GM21515 (cell line): ENCODE measurements at regions not wholly inside any gene's neighbourhood (a gene's known extent, or its start where the extent isn't known, plus 50 kb on each side); places are given as distances from the start of the nearest gene placed in this dataset.
"Not testable (repeated sequence)": the region's sequence is repeated elsewhere in the genome, so short reads cannot be mapped to it uniquely, and the experiment has no call there.

ENCODE experiments used
- ATAC-seq: cut with Tn5 transposase; IDR thresholded peaks from one replicate; pipeline ENCODE4 v1.9.1; 2021; ENCODE audit not compliant: unreplicated experiment

DNA sequence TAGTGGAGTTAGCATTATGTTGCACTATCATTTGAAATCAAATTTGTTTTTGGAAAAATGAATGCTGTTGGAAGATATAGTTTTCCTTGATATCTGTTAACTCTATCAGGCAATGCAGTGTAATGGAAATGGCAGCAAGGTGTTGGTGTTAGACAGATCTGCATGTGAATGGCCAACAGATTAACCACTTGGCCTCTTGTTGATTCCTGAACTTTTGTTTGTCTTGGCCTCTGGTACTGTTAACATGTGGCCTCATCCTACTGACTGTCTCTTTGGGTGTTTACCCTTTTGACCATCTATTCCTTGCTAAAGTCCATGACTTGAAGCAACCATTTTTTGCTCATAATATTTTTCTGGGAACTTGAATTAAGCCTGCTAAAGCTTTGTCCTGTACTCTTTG lies 110.2 kb upstream of the CDH2 start:
- no peak for ATAC-seq

DNA sequence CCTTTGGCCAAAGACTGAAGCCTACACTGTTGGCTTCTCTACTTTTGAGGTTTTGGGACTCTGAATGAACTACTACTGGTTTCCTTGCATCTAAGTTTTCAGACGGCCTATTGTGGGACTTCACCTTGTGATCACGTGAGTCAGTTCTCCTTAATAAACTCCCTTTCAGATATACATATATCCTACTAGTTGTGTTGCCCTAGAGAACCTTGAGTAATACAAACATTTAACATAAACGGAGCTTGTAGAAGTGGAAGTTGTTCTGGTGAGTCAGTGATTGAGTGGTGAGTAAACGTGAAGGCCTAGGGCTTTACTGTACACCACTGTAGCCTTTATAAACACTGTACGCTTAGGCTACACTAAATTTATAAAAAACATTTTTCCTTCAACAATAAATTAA lies 107.2 kb upstream of the CDH2 start:
- ATAC-seq = no peak

DNA sequence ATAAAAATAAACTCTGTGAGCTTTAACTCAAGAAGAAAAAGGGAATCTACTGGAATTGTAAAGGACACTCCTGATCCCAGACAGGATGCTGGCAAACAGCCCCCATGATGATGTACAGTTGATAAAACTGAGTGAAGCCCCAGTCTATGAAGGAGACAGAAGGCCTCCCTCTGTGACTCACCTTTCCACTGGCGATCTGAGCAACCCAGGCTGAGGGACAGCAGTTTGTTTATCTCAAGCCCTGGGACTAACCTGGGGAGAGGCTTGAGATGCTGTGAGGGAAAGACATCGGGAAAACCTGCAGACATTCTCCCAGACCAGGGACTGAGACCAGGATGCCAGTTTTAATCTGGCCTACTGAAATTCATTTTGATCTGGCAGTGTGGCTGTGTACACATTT lies 104.5 kb upstream of the CDH2 start:
- ATAC-seq = no peak

DNA sequence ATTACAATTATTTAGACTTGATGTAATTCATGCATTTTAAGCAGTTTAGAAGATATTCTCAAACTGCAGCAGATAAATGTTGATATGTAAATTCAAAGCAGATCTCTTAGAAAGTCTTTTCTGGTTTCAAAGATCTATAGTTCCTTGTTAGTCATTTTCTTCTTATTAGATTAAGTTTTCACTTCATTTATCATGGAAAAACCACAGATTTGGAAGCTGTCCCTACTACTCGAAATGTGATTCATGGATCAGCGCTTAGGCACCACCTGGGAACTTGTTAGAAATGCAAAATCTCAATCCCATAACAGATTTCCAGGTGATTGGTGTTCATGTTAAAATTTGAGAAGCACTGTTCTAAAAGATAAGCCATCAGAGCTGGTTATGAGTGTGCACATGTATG lies 92.8 kb upstream of the CDH2 start:
- no peak for ATAC-seq

DNA sequence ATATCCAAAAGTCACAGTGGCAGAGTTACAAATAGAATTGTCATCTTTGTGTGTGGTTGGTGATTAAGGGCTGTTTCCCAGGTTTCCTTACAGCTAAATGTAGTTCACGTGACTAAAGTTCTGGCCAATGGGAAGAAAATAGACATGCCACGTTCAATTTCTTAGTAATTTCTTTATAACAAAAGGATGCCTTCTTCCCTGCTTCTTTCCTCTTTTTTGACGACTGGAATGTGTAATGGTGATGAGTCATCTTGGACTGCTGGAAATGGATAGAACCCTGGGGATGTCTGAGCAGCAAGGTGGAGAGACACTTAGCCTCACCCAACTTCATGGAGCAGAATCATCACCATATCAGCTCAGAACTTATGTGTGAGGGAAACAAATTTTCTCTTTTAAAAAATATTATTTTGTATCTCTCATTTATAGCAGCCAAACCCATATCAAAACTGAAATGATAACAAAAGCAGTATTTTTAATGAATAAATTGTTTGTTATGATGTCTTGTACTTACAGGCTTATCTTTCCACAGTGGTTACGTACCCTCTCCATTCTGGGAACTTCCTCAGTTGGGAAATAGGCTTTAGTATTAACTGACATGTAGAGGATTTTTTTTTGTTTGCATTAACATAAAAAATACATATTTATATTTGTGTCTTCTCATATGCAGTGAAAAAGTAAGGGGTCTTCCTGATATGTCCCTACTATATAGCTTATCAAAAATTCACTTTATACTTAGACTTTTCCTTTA lies 91.1 kb upstream of the CDH2 start:
- ATAC-seq = no peak

DNA sequence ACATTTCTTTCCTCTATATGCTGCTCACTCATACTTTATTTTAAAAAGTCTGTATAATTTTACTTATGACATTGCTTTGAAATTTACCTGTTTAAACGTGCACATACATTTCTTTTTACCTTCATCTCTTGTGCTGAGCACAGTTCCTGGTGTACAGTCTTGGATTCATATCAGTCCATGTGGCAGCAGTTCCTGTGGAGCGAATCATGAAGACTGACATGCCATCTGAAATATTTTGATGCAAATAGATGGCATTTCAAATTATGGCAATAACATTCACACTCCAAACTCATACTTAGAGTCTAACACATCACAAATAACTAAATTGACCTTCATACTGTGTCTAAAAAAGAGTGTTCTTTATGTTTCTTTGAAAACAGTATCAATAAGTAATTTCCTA lies 90.3 kb upstream of the CDH2 start:
- no peak for ATAC-seq

DNA sequence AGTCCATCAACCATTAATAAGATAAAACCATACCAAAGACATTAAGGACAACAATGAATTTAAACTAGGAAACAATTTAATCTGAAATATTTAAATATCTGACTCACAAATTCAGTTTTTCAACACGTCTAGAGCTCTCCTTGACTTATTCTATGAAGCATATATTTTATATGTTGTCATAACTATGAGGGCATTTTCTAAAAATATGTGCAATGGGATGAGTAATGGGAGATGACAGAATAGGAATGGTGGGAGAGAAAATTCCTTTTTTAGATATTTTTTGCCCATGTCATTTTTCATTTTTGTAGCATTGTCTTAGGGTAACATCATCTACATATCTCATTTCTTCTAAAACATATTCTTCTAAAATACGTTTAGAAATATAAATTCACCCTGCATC lies 79.2 kb upstream of the CDH2 start:
- ATAC-seq = no peak

DNA sequence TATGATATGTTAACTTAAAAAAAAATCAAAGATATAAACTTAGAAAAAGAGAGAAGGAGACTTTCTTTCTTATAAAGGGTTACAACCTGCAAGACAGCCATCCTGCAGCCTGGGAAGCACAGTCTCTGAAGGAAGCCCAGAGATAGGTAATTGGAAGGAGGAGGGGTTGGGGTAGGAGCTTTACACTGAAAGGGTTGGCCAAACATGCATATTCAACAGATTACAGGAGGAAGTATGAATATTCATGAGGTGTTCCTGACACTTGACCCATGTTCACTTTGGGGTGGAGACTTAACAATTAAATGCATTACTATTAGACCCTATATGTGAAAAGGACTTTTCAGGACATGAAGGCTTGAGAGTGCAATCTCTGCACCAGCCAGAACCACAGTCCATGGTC lies 71.7 kb upstream of the CDH2 start:
- ATAC-seq = no peak

DNA sequence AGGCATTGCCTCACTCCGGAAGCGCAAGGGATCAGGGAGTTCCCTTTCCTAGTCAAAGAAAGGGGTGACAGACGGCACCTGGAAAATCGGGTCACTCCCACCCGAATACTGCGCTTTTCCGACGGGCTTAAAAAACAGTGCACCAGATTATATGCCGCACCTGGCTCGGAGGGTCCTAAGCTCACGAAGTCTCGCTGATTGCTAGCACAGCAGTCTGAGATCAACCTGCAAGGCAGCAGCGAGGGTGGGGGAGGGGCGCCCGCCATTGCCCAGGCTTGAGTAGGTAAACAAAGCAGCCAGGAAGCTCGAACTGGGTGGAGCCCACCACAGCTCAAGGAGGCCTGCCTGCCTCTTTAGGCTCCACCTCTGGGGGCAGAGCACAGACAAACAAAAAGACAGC lies 63.7 kb upstream of the CDH2 start:
- ATAC-seq = not testable (repeated sequence)

DNA sequence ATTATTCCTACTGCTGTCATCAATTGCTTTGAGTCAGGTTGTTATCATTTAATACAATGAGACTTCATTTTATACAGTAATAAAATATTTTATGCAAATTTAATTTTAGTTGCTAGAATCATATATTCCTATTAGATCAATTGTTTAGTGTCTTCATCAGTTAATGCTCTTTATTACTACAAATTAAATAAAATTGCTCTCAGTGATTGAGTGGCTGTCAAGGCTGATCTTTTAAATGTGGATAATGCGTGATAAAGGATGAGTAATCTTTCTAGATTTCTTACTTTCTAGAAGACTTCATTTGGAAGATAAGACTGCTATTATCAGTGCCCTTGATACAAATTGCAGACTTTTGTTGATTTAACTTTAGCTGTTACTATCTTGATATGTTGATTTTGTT lies 59.6 kb upstream of the CDH2 start:
- ATAC-seq = no peak
